SK-MEL-5 (cell line): ENCODE measurements at regions not wholly inside any gene's neighbourhood (a gene's known extent, or its start where the extent isn't known, plus 50 kb on each side); places are given as distances from the start of the nearest gene placed in this dataset.

Source experiments
- DNase-seq: peaks from one replicate; pipeline ENCODE4 v3.0.0-alpha.2; 2016; ENCODE audit warnings: low read depth, low spot score
- in situ Hi-C: cut with HindIII; loops from 2 replicates; pipeline ENCODE4 v1.10.0; 2016; ENCODE audit warnings: low sequenced_read_pairs, high pct_unique_total_duplicates, low pct_unique_long_range_greater_than_20kb

- DNase-seq: no peak
- in situ Hi-C loops: no loop called here
Measured at GRCh38 chr1:81596341-81596740, 204.4 kb upstream of the ADGRL2 start.

DNA sequence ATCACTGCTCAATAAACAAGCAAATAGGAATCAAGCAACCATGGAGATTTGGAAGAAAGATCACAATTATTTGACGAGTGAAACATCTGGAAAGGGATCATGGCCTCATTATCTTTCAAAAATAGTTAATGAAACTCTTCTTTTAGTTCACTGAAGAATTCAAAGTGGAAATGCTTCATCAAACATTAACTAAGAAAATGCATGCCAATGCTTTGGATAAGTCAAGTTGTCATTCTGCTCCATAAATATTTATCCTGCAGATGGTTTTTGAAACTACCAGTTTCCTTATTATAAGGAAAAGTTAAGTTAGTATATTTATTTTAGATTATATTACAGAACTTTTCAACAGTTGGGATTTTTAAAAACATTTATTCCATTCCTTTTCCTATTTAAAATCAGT lies 206.5 kb upstream of the ADGRL2 start:
- in situ Hi-C loops: no loop called here

GRCh38 chr1:81592233-81592632 lies 208.5 kb upstream of the ADGRL2 start:
- in situ Hi-C loops: no loop called here
- no peak for DNase-seq

More for the DNA sequence above, 206.5 kb upstream of the ADGRL2 start:
- DNase-seq: no peak

DNA sequence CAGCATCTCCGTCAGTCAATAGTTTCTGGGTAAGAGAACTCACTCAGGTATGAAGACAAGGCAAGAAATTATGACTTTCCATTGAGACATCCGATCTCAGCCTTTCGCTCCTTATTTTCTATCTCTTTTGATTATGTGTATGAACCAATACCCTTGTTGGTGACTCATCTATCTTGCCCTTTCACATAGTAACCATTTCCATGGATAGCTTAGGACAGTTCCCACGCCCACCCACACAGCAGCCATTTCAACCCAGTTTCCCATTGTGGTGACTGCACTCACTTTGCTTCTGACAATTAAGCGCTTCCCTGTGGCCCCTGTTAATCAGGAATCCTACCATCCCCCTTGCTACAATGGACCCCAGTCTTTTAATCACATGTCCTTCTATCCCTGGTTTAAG lies 210.6 kb upstream of the ADGRL2 start:
- in situ Hi-C loops: no loop called here
- DNase-seq: no peak

- no peak for DNase-seq
- in situ Hi-C loops: no loop called here
Measured at GRCh38 chr1:81588149-81588548, 212.6 kb upstream of the ADGRL2 start.

DNA sequence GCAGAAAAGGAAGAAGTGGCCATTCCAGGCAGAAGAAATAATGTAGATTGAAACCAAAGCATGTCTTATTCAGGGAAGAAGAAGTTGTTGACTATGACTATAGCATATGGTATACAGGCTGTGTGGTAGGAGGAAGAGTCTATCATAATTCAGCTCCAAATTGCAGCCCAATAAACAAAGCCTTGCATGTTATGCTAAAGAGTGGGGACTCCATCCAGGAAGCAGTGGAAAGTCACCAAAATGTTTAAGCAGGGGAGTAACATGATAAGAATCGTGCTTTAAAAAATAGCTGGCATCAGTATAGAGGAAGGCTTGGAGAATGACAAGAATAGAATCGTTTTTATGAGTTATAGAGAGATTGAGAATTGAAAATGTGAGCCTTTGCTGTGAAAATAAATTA lies 213.3 kb upstream of the ADGRL2 start:
- DNase-seq: no peak
- in situ Hi-C loops: no loop called here

- in situ Hi-C loops: no loop called here
- DNase-seq: no peak
Measured at GRCh38 chr1:81585371-81585770, 215.4 kb upstream of the ADGRL2 start.

DNA sequence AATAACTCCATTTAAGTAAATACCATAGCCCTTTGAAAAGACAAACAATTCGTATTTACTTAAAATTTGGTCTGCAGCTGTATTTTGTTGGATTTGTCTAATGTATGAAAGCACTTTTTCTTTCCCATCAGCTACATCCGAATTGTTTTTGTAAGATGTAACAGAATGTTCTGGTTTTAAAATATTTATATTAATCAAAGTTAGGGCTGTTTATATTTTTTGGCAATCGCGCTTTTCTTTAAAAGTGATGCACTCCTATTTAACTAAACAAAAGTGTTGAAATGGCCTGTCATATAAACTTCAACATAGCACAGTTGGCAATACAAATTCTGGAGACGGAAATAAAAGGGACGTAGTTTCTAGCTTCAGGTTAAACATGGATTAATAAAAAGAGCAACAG lies 216.3 kb upstream of the ADGRL2 start:
- in situ Hi-C loops: no loop called here

DNA sequence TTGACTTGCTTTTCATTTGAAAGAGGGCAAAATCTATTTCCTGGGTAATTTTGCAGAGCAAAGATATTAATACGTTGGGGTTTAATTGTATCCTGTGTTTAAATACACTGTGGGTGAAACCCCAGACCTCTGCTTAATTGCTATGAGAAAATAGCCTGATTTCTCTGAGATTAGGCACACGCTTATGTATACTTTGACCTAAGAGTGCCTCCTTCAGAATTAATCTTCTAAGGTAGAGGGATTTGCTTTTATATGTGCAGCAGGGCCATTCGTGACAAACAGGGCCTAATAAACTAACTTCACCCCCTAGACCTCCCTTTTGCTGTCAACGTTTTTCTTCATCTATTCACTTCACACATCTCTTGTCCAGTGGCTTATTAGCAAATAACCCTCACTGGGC lies 216.9 kb upstream of the ADGRL2 start:
- in situ Hi-C loops: no loop called here
- no peak for DNase-seq

More for the DNA sequence above, 216.3 kb upstream of the ADGRL2 start:
- DNase-seq: no peak

DNA sequence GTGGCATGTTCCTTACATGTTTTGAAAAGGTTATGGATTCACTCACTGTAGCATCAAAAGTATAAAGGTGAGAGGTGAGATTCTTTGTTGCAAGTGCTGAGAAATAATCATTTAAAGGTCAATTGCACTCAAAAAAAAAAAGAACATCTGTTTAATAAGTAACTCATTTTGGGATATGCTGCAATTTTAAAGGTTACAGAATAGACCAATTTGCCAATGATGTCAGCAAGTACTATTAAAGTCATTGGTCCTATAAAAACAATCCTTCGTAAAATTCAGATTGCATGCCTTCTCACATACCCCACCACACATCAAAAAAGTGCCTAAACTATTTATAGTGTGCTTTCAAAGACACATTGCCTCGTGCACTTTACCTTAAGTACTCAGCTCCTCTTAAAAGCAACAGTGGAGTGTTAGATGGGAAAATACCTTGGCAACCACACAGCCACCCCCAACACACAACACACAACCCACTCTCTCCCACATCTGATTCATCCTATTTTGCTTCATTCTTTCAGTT lies 218.2 kb upstream of the ADGRL2 start:
- no peak for DNase-seq

DNA sequence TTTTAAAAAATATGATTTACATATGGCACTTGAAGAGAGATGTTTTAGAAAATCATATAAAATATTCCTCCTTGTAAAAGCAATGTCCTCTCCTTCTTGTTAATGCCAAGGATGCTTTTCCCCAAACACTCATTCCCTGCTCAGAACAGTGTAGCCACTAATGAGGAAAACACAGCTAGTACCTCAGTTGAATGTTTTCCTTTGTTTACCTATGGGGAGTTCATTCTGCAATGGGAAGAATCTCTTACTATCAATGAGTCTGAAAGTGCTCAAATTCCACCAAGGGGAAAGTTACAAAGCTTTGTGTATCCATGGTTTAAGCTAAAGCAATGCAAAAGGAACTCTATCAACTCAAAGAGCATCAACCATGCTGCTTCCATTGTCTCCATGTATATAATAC lies 221.9 kb upstream of the ADGRL2 start:
- no peak for DNase-seq
- in situ Hi-C loops: no loop called here

More for the DNA sequence above, 218.2 kb upstream of the ADGRL2 start:
- in situ Hi-C loops: no loop called here

DNA sequence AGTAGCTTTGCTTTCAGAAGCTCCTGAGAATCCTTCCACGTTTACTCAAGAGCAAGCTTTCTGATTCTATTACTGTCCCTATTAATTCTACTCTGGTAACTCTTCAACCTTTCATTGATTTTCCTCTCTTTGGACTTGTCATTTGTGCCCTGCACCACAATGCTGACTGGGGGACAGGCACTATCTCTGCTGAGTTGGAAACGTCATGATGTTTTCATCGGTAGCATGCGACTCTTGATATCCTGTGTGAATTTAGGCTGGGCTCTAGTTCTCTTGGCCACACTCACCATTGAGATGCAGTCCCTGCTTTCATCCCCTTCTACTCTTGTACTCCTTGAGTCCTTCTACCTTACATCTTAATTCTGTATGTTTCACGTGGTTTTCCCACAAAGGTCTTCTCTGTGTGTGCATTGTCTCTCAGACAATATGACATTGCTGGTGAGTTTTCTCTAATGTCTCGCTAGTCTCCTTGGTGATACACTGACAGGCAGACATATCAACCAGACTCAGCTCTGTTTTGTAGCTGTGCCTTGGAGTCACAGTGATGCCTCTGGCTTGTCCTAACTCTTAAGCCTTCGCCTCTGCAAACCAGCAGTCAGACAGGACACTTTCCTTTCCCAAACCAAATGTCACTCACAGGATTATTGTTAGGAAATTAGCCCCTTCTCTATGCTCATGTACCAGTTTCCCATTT lies 223.6 kb upstream of the ADGRL2 start:
- in situ Hi-C loops: no loop called here
- DNase-seq: no peak

DNA sequence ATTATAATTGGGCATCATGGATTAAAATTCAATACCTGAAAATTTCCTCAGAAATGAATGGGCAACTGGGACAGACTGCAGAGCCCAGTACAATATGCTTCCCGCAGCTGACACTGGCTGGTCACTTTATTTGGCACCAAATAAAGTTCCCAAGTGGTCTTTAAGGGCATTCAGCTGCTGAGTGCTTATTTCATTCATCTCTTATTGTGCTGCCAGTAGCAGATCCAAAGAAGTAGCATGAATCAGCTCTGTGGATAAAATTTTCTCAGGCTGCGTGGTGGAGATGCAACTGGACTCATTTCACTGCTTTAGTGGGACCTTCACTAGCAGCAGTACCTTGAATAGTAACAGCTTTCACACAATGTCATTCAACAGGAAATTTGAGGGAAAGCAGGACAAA lies 226.3 kb upstream of the ADGRL2 start:
- in situ Hi-C loops: no loop called here

GRCh38 chr1:81573458-81573857 lies 227.3 kb upstream of the ADGRL2 start:
- no peak for DNase-seq
- in situ Hi-C loops: no loop called here

More for the DNA sequence above, 226.3 kb upstream of the ADGRL2 start:
- DNase-seq: no peak

DNA sequence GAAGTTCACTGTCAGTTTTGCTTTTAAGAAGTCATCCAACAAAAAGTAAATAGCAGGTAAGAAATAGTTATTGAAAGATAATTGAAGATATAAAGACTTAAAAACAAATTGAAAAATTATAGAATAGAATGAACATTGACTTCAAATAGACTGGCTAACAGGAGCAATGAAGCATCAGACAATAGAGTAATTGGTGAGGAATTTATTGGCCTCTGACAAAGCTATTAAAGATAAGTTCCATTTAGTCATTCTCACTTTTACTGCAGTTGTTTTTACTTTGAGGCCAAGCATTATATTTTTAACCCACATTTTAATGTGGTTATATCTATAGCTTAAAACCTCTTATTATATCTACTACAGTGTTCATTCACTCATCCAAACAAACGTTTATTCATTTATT lies 228.8 kb upstream of the ADGRL2 start:
- in situ Hi-C loops: no loop called here
- DNase-seq: no peak

DNA sequence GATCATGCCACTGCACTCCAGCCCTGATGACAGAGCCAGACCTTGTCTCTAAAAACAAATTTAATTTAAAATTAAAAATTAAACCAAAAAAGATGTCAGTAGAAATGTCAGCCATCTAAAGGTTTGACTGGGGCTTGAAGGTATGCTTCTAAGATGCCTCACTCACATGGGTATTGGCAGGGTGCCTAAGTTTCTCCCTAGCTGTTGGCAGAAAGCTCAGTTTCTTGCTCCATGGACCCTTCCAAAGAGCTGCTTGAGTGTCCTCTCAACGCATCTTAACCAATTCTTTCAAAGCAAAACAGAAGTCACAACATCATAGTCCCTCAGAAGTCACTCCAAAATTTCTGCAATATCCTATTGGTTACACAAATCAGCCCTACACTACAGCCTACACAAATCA lies 231.0 kb upstream of the ADGRL2 start:
- in situ Hi-C loops: no loop called here
- DNase-seq: no peak

DNA sequence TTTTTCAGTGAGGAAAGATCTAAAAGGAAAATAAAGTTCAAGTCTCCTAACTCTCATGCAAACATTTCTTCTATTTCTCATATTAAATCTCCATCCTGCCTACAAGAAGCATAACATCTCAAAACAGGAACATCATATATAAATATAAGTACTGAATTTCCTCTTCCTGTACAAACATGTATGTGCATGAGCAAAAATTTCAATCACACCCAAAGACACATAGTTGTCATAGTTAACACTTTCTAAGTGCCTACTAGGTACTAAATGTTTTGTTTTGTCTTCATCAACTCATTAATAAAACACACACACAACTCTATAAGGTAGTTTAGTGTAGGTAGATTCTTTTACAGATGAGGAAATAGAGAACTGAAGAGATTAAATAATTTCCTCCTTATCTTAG lies 237.1 kb upstream of the ADGRL2 start:
- no peak for DNase-seq
- in situ Hi-C loops: no loop called here

DNA sequence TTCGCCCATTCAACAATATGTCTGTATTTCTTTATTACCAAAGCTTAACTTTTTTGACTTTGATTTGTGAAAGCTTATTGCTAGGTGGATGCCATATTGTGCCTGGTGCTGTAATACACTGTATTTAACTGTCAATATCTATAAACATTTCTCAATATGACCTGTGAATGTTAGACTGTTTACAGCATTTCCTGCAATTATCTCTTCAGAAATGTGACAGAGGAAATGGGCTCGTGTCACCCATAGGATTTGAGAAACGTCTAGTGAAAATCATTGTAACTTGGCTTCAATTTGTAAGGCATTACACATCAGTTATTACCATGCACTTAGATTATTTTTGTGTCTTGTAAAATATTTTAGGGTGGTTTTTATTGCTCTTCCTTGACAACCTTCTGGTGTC lies 237.8 kb upstream of the ADGRL2 start:
- in situ Hi-C loops: no loop called here
- no peak for DNase-seq

- in situ Hi-C loops: no loop called here
- no peak for DNase-seq
Measured at GRCh38 chr1:81560629-81561028, 240.1 kb upstream of the ADGRL2 start.
